ENCODE measurements at regions not wholly inside any gene's neighbourhood (a gene's known extent, or its start where the extent isn't known, plus 50 kb on each side); places are given as distances from the start of the nearest gene placed in this dataset.

- WGBS (ENCODE audit: insufficient coverage, insufficient read length), result no CpG with 5 or more reads among the region's 2 CpGs
- DNase-seq (ENCODE audit: low read depth, low spot score), result no peak
- H3K9me3 ChIP-seq (ENCODE audit: control insufficient read depth, insufficient read depth, low read length), result no peaks in the 10 kb centered on the region
These were observed 250.2 kb upstream of the RTL1 start for GRCh38 chr14:101153691-101154090.

GRCh38 chr14:101155575-101155974 lies 252.1 kb upstream of the RTL1 start:
- Histone ChIP-seq H3K4me3 (ENCODE audit: low read length) (no peak overlapping the region), H3K9me3 (ENCODE audit: control insufficient read depth, insufficient read depth, low read length) (no peaks in the 10 kb centered on the region), H3K4me1 (ENCODE audit: control insufficient read depth, insufficient read depth, low read length) (peaks cover 2% of the 10 kb centered on the region; the same call in 1 of the 2 replicates), H3K27me3 (ENCODE audit: control insufficient read depth, insufficient read depth, low read length) (no peaks in the 10 kb centered on the region), H3K27ac (ENCODE audit: low read length) (no peak overlapping the region), H3K36me3 (ENCODE audit: control insufficient read depth, insufficient read depth, low read length) (no peaks in the 10 kb centered on the region)
- DNase-seq (ENCODE audit: low read depth, low spot score), result no peak
- WGBS (ENCODE audit: insufficient coverage, insufficient read length), result no CpG with 5 or more reads among the region's 4 CpGs

More at GRCh38 chr14:101153691-101154090, 250.2 kb upstream of the RTL1 start:
- Histone ChIP-seq H3K4me1 (ENCODE audit: control insufficient read depth, insufficient read depth, low read length) (peaks cover 5% of the 10 kb centered on the region), H3K27me3 (ENCODE audit: control insufficient read depth, insufficient read depth, low read length) (no peaks in the 10 kb centered on the region), H3K27ac (ENCODE audit: low read length) (no peak overlapping the region), H3K4me3 (ENCODE audit: low read length) (no peak overlapping the region), H3K36me3 (ENCODE audit: control insufficient read depth, insufficient read depth, low read length) (no peaks in the 10 kb centered on the region)

- no peaks in the 10 kb centered on the region for H3K27me3 ChIP-seq (ENCODE audit: control insufficient read depth, insufficient read depth, low read length)
- no peak overlapping the region for H3K27ac ChIP-seq (ENCODE audit: low read length)
- DNase-seq (ENCODE audit: low read depth, low spot score), result no peak
- no CpG with 5 or more reads among the region's 3 CpGs for WGBS (ENCODE audit: insufficient coverage, insufficient read length)
- H3K4me3 ChIP-seq (ENCODE audit: low read length), result no peak overlapping the region
- H3K36me3 ChIP-seq (ENCODE audit: control insufficient read depth, insufficient read depth, low read length), result no peaks in the 10 kb centered on the region
- H3K4me1 ChIP-seq (ENCODE audit: control insufficient read depth, insufficient read depth, low read length), result no peaks in the 10 kb centered on the region; the same call in 1 of the 2 replicates
- H3K9me3 ChIP-seq (ENCODE audit: control insufficient read depth, insufficient read depth, low read length), result no peaks in the 10 kb centered on the region
These were observed 263.9 kb upstream of the RTL1 start for GRCh38 chr14:101167428-101167827.

DNA sequence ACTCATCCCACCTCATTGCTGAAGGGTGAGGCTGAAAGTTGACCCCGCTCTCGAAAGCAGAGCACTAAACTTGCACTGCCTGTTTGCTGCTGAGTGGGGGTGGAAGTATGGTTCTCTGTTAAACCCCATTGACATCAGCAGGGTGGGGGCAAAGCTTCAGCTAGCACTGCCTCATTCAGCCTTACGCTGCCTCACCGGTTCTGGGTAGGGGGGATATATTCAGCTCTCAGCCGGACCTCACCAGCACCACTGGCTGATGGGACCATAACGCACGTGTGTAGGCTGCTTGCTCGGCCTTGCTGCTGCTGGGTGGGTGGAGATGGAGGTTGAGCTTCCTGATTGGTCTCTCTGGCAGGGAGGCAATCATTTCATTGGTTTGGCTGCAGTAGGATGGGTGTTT lies 265.7 kb upstream of the RTL1 start:
- Histone ChIP-seq H3K4me1 (ENCODE audit: control insufficient read depth, insufficient read depth, low read length) (no peaks in the 10 kb centered on the region; the same call in 1 of the 2 replicates), H3K27ac (ENCODE audit: low read length) (no peak overlapping the region), H3K9me3 (ENCODE audit: control insufficient read depth, insufficient read depth, low read length) (no peaks in the 10 kb centered on the region), H3K36me3 (ENCODE audit: control insufficient read depth, insufficient read depth, low read length) (no peaks in the 10 kb centered on the region), H3K4me3 (ENCODE audit: low read length) (no peak overlapping the region), H3K27me3 (ENCODE audit: control insufficient read depth, insufficient read depth, low read length) (no peaks in the 10 kb centered on the region)
- DNase-seq (ENCODE audit: low read depth, low spot score), result no peak
- no CpG with 5 or more reads among the region's 8 CpGs for WGBS (ENCODE audit: insufficient coverage, insufficient read length)

GRCh38 chr14:101171650-101172049 lies 268.1 kb upstream of the RTL1 start:
- WGBS (ENCODE audit: insufficient coverage, insufficient read length), result no CpG with 5 or more reads among the region's 5 CpGs
- no peaks in the 10 kb centered on the region for H3K9me3 ChIP-seq (ENCODE audit: control insufficient read depth, insufficient read depth, low read length)
- H3K4me3 ChIP-seq (ENCODE audit: low read length), result no peak overlapping the region

GRCh38 chr14:101173698-101174521 lies 270.4 kb upstream of the RTL1 start:
- H3K27ac ChIP-seq (ENCODE audit: low read length), result no peak overlapping the region
- no CpG with 5 or more reads among the region's 9 CpGs for WGBS (ENCODE audit: insufficient coverage, insufficient read length)

More at GRCh38 chr14:101171650-101172049, 268.1 kb upstream of the RTL1 start:
- Histone ChIP-seq H3K27ac (ENCODE audit: low read length) (no peak overlapping the region), H3K27me3 (ENCODE audit: control insufficient read depth, insufficient read depth, low read length) (no peaks in the 10 kb centered on the region), H3K4me1 (ENCODE audit: control insufficient read depth, insufficient read depth, low read length) (no peaks in the 10 kb centered on the region; the same call in 1 of the 2 replicates), H3K36me3 (ENCODE audit: control insufficient read depth, insufficient read depth, low read length) (no peaks in the 10 kb centered on the region)
- DNase-seq (ENCODE audit: low read depth, low spot score), result no peak

GRCh38 chr14:101174522-101174838 lies 271.0 kb upstream of the RTL1 start:
- WGBS (ENCODE audit: insufficient coverage, insufficient read length), result no CpG with 5 or more reads among the region's 12 CpGs
- no peak for DNase-seq (ENCODE audit: low read depth, low spot score)
- H3K4me3 ChIP-seq (ENCODE audit: low read length), result no peak overlapping the region

More at GRCh38 chr14:101173698-101174521, 270.4 kb upstream of the RTL1 start:
- Histone ChIP-seq H3K27me3 (ENCODE audit: control insufficient read depth, insufficient read depth, low read length) (no peaks in the 10 kb centered on the region), H3K4me3 (ENCODE audit: low read length) (no peak overlapping the region), H3K36me3 (ENCODE audit: control insufficient read depth, insufficient read depth, low read length) (no peaks in the 10 kb centered on the region), H3K4me1 (ENCODE audit: control insufficient read depth, insufficient read depth, low read length) (no peaks in the 10 kb centered on the region; the same call in 1 of the 2 replicates), H3K9me3 (ENCODE audit: control insufficient read depth, insufficient read depth, low read length) (no peaks in the 10 kb centered on the region)
- DNase-seq (ENCODE audit: low read depth, low spot score), result no peak

DNA sequence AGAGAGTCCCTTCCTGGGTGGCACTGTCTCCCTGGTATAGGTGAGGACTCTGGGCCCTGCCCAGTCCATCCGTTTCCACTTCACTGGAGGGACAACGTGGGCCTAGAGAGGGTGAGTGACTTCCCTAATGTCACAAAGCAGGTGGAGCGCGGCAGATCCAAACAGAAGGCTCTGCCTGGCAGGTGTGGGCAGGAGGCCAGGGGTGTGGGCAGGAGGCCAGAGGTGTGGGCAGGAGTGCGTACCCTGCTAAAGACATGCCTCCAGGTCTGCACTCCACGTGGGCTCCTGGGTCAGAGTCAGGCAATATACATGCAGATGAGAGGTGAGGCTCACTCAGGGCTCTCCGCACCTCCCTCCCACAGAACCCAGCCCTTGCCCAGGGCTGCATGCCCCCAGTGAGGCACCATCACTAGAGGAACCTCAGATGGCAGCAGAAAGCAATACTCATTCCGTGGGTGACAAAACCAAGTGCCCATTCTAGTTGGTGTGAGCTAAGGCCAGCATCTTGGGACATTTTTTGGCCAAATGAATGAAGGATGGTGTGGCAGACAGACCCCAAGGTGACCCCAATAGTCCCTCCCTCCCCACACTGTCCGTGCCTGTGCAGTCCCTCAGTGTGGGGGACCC lies 271.6 kb upstream of the RTL1 start:
- Histone ChIP-seq H3K9me3 (ENCODE audit: control insufficient read depth, insufficient read depth, low read length) (no peaks in the 10 kb centered on the region), H3K4me3 (ENCODE audit: low read length) (no peak overlapping the region), H3K36me3 (ENCODE audit: control insufficient read depth, insufficient read depth, low read length) (no peaks in the 10 kb centered on the region), H3K4me1 (ENCODE audit: control insufficient read depth, insufficient read depth, low read length) (no peaks in the 10 kb centered on the region; the same call in 1 of the 2 replicates), H3K27me3 (ENCODE audit: control insufficient read depth, insufficient read depth, low read length) (no peaks in the 10 kb centered on the region), H3K27ac (ENCODE audit: low read length) (no peak overlapping the region)
- WGBS (ENCODE audit: insufficient coverage, insufficient read length), result no CpG with 5 or more reads among the region's 9 CpGs
- DNase-seq (ENCODE audit: low read depth, low spot score), result no peak

More at GRCh38 chr14:101174522-101174838, 271.0 kb upstream of the RTL1 start:
- Histone ChIP-seq H3K36me3 (ENCODE audit: control insufficient read depth, insufficient read depth, low read length) (no peaks in the 10 kb centered on the region), H3K27me3 (ENCODE audit: control insufficient read depth, insufficient read depth, low read length) (no peaks in the 10 kb centered on the region), H3K4me1 (ENCODE audit: control insufficient read depth, insufficient read depth, low read length) (no peaks in the 10 kb centered on the region; the same call in 1 of the 2 replicates), H3K27ac (ENCODE audit: low read length) (no peak overlapping the region), H3K9me3 (ENCODE audit: control insufficient read depth, insufficient read depth, low read length) (no peaks in the 10 kb centered on the region)

GRCh38 chr14:101175731-101176534 lies 272.4 kb upstream of the RTL1 start:
- DNase-seq (ENCODE audit: low read depth, low spot score), result no peak
- no peaks in the 10 kb centered on the region for H3K27me3 ChIP-seq (ENCODE audit: control insufficient read depth, insufficient read depth, low read length)
- H3K36me3 ChIP-seq (ENCODE audit: control insufficient read depth, insufficient read depth, low read length), result no peaks in the 10 kb centered on the region
- whole genome bisulfite sequencing (ENCODE audit: insufficient coverage, insufficient read length), result no CpG with 5 or more reads among the region's 13 CpGs
- H3K9me3 ChIP-seq (ENCODE audit: control insufficient read depth, insufficient read depth, low read length), result no peaks in the 10 kb centered on the region
- no peak overlapping the region for H3K27ac ChIP-seq (ENCODE audit: low read length)
- no peak overlapping the region for H3K4me3 ChIP-seq (ENCODE audit: low read length)
- H3K4me1 ChIP-seq (ENCODE audit: control insufficient read depth, insufficient read depth, low read length), result no peaks in the 10 kb centered on the region

GRCh38 chr14:101176535-101177205 lies 273.1 kb upstream of the RTL1 start:
- no peak overlapping the region for H3K27ac ChIP-seq (ENCODE audit: low read length)
- no peak for DNase-seq (ENCODE audit: low read depth, low spot score)
- WGBS (ENCODE audit: insufficient coverage, insufficient read length), result no CpG with 5 or more reads among the region's 16 CpGs
- H3K9me3 ChIP-seq (ENCODE audit: control insufficient read depth, insufficient read depth, low read length), result no peaks in the 10 kb centered on the region
- no peaks in the 10 kb centered on the region for H3K36me3 ChIP-seq (ENCODE audit: control insufficient read depth, insufficient read depth, low read length)
- H3K27me3 ChIP-seq (ENCODE audit: control insufficient read depth, insufficient read depth, low read length), result no peaks in the 10 kb centered on the region
- H3K4me3 ChIP-seq (ENCODE audit: low read length), result no peak overlapping the region
- no peaks in the 10 kb centered on the region for H3K4me1 ChIP-seq (ENCODE audit: control insufficient read depth, insufficient read depth, low read length)
